Activated gamma-delta T cell treated with Interleukin-2 at 50 U/mL for 16 hours (primary cell): ENCODE measurements at regions not wholly inside any gene's neighbourhood (a gene's known extent, or its start where the extent isn't known, plus 50 kb on each side); places are given as distances from the start of the nearest gene placed in this dataset.

Experiments used
- DNase-seq: peaks from one replicate; pipeline ENCODE4 v3.0.0-alpha.2; 2020

- DNase-seq = no peak
These were observed 50.0 kb upstream of the TRPM1 start for GRCh38 chr15:31151301-31152233.

DNA sequence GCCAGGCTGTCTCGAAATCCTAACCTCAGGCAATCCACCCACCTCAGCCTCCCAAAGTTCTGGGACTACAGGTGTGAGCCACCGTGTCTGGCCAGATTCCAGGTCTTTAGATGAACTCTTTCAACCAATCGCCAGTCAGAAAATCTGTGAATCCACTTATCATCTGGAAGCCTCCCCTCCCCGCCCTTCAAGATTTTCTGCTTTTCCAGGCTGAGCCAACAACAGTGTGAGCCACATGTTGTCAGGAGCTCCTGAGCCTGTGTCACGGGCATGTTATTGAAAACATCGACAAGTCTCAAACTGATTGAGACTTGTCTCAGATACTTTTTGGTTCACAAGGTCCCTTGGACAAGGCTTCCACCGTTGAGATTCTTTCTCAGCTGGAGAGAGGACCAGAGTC, 52.0 kb upstream of the TRPM1 start:
- DNase-seq = no peak

DNA sequence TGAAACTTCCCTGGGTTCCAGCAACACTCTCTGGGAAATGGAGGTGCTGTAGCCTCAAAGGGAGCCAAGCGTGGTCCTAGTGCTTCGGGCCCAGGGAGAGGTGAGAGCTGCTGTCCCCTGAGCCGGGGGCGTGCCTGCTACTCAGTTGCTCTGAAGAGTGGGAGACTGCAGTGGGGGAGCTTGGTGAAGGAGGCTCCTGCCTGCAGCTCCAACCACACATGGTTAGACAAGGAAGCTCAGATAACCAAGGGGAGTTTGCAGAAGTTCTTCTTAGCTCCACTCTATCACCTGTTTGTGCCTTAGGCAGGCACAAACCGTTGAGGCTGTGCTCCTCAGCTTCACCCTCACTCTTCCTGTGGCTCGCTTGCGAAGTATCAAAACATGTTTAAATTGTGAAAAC, 53.6 kb upstream of the TRPM1 start:
- no peak for DNase-seq

GRCh38 chr15:31156226-31156625, 54.7 kb upstream of the TRPM1 start:
- DNase-seq = no peak

DNA sequence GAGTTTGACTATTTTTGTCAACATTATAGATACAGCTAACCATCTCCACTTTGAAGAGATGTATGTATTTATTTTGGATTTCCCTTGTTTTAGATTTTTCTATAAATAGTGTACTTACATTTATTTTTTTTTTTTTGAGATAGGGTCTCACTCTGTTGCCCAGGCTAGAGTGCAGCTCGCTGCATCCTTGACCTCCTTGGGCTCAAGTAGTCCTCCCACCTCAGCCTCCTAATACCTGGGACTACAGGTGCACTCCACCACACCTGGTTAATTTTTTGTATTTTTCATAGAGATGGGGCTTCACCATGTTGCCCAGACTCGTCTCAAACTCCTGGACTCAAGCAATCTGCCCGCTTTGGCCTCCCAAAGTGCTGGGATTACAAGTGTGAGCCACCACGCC, 55.3 kb upstream of the TRPM1 start:
- no peak for DNase-seq

GRCh38 chr15:31157644-31158069, 56.1 kb upstream of the TRPM1 start:
- DNase-seq = no peak

GRCh38 chr15:31158858-31159569, 57.5 kb upstream of the TRPM1 start:
- DNase-seq = no peak

DNA sequence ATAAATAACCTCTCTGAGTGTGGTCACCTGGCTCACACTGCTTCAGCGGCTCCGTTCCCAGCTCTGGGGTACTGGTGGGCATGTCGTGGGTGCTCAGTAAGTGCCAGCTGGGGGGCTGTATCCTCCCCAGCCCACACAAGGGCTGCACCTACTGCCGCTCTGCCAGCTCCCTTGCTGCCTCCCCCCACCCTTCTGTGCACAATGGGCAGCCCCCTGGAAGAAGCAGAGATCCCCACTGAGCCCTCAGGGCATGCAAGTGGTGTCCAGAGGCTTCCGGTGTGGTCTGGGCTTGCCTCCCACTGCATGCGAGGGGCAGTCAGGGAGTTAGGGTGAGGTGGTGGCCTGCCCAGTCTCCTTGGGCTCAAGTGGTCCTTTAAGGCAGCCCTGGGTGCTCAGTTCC, 58.3 kb upstream of the TRPM1 start:
- DNase-seq = no peak

DNA sequence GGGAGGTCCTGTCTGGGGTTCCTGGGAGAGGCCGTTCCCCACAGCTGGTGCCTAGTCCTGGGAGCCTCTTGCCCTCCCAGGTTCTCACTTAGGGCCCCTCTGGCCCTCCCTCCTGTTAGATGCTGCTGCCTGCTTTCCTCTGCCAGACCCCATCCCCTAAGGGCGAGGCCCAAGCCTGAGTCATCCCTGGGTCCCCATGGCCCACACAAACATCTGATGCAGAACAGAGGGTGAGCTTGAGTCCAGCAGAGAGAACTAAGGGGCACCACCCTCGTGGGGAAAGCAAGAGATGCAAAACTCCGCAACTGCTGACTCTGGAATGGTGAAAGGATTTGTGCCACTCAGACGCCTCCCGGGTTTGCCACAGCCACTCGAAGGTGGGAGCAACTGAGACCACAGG, 58.8 kb upstream of the TRPM1 start:
- no peak for DNase-seq

- no peak for DNase-seq
These were observed 59.4 kb upstream of the TRPM1 start for GRCh38 chr15:31160740-31161495.

- DNase-seq = no peak
These were observed 60.4 kb upstream of the TRPM1 start for GRCh38 chr15:31161951-31162350.

- DNase-seq = no peak
These were observed 61.4 kb upstream of the TRPM1 start for GRCh38 chr15:31162721-31163510.

DNA sequence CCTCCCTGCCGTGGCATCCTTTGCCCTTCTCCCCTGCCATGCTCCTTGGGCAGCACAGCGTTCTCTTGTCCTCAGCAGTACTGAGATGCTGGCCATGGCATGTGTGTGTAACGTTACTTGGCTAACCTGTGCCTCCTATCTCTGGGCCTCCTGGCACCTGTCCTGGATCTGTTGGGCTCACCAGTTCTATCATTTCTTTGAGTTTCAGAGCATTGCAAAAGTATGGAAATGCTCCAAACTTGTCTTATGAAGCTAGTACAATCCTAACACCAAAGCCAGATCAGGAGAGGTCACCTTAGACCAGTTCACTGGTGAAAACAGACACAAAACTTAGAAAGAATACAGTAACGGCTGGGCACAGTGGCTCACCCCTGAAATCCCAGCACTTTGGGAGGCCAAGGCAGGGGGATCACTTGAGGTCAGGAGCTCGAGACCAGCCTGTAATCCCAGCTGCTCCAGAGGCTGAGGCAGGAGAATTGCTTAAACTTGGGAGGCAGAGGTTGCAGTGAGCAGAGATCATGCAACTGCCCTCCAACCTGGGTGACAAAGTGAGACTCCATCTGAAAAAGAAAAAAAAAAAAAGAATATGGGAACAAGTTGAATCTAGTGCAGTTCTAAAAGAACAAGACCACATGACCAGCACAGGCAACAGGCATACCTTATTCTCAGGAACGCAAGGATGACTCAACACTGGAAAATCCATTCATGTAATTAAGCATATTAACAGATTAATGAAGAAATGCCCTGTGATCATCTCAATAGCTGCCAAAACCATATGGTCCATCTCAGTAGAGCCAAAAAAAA, 62.4 kb upstream of the TRPM1 start:
- no peak for DNase-seq

- DNase-seq = no peak
These were observed 63.0 kb upstream of the TRPM1 start for GRCh38 chr15:31164573-31164912.

- no peak for DNase-seq
These were observed 68.0 kb upstream of the TRPM1 start for GRCh38 chr15:31169558-31169957.

- no peak for DNase-seq
These were observed 70.2 kb upstream of the TRPM1 start for GRCh38 chr15:31171731-31172130.

DNA sequence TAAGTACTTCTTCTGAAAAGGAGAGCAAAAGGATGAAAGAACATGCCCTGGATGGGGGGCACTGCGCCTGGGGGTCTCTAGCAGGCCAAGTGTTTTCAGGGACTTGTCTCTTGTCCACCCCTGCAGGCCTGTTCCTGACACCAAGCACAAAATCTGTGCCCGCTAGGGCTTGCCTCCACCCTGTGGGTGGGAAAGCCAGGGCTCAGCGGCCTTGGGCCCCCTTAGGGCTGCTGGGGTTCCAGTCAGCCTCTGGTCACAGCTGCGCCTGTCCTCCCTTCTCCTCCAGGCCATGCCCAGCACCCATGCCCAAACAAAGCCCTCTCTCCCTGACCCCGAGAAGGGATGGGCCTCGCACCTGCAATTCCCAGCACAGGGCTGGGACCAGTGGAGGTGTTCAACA, 71.1 kb upstream of the TRPM1 start:
- no peak for DNase-seq

DNA sequence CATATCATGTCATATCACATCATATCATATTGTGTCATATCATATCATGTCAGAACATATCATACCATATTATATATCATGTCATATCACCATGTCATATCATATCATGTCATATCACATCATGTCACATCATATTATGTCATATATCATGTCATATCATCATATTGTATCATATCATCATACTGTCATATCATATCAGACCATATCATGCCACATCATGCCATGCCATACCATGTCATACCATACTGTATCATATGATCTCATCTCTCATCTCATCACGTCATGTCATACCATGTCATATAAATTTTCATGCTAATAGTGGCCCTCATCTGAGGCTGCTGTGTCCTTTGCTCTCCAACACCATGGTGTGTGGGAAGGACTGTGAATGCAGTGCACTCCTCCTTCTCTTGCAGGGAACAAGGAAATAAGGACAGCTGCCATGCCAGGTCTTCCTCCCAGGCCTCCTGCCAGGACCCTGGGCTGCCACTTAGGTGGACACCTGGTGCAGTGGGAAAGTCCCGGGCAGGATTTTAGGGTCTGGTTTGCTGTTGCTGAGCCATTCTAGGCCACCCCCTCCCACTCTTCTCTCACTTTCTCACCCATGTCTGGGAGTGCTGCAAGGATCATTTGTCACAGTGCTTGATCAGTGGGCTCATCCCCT, 72.4 kb upstream of the TRPM1 start:
- DNase-seq = no peak

GRCh38 chr15:31175484-31175883, 74.0 kb upstream of the TRPM1 start:
- no peak for DNase-seq

- no peak for DNase-seq
These were observed 76.4 kb upstream of the TRPM1 start for GRCh38 chr15:31177951-31178350.

GRCh38 chr15:31178705-31179104, 77.2 kb upstream of the TRPM1 start:
- no peak for DNase-seq
